A673 (cell line): ENCODE measurements at regions not wholly inside any gene's neighbourhood (a gene's known extent, or its start where the extent isn't known, plus 50 kb on each side); places are given as distances from the start of the nearest gene placed in this dataset.

Experiments used
- EZH2 ChIP-seq: fragments of 200-600 bp; sonication (generic); IDR thresholded peaks from 2 replicates; pipeline ENCODE4 v1.6.1; 2017; ENCODE audit warnings: borderline replicate concordance, low read depth, mild to moderate bottlenecking, mixed read lengths, antibody characterized with exemption, low read length; ENCODE audit not compliant: poor library complexity, severe bottlenecking
- TF ChIP-seq, protein P1 (sequence below): fragments of 300-800, 200-600 bp; sonication (generic); conservative IDR thresholded peaks from 2 replicates; pipeline ENCODE4 v1.5.1; 2017; ENCODE audit warnings: low read depth, mild to moderate bottlenecking, antibody characterized with exemption, low read length, moderate library complexity, mixed read lengths

DNA sequence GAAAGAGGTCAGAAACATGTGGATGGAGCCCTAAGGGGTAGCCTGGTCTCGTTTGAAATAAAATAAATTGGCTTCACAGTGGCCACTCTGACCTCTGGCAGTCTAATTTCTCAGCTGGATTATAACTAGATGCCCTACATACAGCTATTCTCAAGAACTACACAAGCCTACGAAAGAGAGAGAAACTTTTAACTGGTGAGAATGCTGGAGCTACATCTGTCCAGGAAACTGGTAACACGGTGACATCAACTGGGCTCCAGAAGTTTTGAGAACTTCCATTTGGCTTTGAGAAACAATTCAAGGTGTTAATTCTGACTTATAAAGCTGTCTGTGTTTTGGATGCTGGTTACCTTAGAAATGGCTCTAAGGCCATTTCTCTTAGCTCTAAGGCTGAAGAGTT is 187.3 kb upstream of the TENT5A start:
- TF ChIP-seq, protein P1, sequence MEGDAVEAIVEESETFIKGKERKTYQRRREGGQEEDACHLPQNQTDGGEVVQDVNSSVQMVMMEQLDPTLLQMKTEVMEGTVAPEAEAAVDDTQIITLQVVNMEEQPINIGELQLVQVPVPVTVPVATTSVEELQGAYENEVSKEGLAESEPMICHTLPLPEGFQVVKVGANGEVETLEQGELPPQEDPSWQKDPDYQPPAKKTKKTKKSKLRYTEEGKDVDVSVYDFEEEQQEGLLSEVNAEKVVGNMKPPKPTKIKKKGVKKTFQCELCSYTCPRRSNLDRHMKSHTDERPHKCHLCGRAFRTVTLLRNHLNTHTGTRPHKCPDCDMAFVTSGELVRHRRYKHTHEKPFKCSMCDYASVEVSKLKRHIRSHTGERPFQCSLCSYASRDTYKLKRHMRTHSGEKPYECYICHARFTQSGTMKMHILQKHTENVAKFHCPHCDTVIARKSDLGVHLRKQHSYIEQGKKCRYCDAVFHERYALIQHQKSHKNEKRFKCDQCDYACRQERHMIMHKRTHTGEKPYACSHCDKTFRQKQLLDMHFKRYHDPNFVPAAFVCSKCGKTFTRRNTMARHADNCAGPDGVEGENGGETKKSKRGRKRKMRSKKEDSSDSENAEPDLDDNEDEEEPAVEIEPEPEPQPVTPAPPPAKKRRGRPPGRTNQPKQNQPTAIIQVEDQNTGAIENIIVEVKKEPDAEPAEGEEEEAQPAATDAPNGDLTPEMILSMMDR: no peak
- no peak for TF ChIP-seq EZH2
